NCI-H524 treated with DMSO at 0.1 percent for 48 hours (cell line): ENCODE measurements at regions not wholly inside any gene's neighbourhood (a gene's known extent, or its start where the extent isn't known, plus 50 kb on each side); places are given as distances from the start of the nearest gene placed in this dataset.
"Not testable (repeated sequence)": the region's sequence is repeated elsewhere in the genome, so short reads cannot be mapped to it uniquely, and the experiment has no call there.

ENCODE experiments used
- DNase-seq: peaks from one replicate; lab custom pipeline; 2025; lab: John Stamatoyannopoulos, UW

- no peak for DNase-seq
These were observed 60.3 kb downstream of the CHRD start for GRCh38 chr3:184440151-184440550.

DNA sequence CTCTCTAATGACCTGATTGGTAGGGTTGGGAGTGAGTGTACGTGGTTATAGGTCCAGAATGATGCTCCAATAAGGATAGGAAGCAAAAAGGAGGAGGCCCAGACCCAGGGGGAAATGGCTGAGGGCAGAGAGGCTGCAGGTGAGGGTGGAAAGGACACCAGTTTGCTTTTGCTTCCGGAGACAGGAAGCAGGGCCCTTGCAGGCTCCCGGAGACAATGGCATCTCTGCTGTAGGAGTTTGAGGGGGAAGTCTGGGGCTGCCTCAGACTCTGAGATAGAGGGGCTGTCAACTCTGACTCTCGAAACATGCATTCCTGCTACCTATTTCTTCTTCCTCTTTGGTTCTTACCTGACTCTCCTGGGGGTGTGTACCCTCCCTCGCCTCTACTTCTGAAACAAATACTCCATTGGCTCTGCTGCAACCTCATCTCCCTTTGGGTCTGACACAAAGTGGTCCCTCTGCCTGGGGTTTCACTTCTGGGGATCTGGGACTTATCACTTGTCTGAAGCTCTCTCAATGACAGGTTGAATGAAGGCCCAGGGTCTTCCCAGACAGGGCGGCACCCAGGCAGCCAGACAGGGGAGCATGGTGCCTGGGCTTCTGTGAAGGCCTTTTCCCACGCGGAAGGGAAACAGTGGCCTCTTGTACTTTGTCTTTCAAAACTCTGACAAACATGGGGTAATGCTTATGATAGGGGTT is 61.5 kb downstream of the CHRD start:
- no peak for DNase-seq

DNA sequence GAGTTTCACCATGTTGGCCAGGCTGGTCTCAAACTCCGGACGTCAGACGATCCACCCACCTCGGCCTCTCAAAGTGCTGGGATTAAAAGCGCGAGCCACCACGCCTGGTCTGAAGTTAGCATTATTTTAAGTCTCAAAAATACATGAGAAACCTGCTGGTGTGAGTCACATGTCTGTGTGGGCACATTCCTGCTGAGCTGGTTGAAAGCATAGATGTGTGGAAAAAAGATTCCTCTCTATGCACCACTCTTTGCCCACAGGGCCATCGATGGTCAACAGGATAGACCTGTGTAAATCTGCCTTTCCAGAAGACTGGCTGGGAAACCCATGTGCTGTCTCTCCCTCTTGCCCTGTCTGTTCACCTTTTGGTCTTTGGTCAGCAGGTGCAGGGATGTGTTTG is 63.5 kb downstream of the CHRD start:
- DNase-seq, result no peak

- DNase-seq, result no peak
These were observed 64.0 kb downstream of the CHRD start for GRCh38 chr3:184443831-184444230.

GRCh38 chr3:184448321-184449160 is 68.7 kb downstream of the CHRD start:
- no peak for DNase-seq

DNA sequence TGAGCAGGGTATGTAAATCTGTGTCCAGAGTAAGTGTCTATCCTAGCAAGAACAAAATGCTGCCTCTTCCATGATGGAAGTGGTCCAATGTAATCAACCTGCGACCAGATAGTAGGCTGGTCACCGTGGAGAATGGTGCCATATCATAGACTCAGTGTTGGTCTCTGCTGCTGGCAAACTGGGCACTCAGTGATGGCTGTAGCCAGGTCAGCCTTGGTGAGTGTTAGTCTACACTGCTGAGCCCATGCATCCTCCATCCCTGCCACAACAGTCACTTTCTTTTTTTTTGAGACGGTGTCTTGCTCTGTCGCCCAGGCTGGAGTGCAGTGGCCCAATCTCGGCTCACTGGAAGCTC is 69.3 kb downstream of the CHRD start:
- no peak for DNase-seq

- no peak for DNase-seq
These were observed 70.7 kb downstream of the CHRD start for GRCh38 chr3:184450547-184450946.

DNA sequence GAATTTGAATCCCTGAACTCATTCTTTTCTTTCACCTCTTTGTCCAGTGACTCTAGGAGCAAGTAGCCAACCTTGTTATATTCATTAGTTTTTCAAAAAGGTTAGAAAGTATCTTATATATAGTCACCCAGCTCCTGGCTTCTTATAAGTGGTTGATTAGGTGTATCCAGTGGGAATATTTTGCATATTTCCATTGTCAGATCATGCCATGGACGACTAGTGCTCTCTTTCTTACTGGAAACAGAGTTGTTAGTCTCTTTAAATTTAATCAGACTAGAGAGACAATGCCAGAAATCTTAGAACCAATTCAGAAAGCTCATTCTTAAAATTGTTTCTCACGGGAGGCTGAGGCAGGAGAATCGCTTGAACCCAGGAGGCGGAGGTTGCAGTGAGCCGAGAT is 73.4 kb downstream of the CHRD start:
- DNase-seq, result no peak

- no peak for DNase-seq
These were observed 76.1 kb downstream of the CHRD start for GRCh38 chr3:184455991-184456390.

GRCh38 chr3:184456476-184456875 is 76.6 kb downstream of the CHRD start:
- DNase-seq, result no peak

DNA sequence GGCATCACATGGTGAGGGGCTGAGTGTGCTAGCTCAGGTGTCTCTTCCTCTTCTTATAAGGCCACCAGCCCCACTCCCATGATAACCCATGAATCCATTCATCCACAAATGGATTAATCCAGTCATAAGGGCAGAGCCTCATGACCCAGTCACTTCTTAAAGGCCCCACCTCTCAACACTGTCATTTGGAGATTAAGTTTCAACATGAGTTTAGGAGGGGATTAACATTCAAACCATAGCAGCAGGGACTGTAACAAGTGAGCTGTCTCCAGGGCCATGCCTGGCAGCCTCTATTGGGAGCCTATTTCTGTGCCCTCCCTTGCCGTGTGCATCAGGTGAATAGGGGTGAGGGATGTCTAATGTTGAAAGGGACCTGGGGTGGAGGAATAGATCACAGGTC is 77.5 kb downstream of the CHRD start:
- DNase-seq, result peak; percentile 47

DNA sequence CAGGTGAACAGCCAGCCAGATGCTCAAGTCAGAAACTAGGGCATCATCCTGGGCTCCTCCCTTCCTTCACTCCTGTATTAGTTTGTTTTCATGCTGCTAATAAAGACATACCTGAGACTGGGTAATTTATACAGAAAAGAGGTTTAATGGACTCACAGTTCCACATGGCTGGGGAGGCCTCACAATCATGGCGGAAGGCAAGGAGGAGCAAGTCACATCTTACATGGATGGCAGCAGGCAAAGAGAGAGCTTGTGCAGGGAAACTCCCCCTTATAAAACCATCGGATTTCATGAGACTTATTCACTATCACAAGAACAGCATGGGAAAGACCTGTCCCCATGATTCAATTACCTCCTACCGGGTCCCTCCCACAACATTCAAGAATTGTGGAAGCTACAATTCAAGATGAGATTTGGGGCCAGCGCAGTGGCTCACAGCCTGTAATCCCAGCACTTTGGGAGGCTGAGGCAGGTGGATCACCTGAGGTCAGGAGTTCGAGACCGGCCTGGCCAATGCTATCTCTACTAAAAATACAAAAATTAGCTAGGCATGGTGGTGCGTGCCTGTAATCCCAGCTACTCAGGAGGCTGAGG is 78.0 kb downstream of the CHRD start:
- not testable (repeated sequence) for DNase-seq

GRCh38 chr3:184459355-184459754 is 79.5 kb downstream of the CHRD start:
- no peak for DNase-seq

DNA sequence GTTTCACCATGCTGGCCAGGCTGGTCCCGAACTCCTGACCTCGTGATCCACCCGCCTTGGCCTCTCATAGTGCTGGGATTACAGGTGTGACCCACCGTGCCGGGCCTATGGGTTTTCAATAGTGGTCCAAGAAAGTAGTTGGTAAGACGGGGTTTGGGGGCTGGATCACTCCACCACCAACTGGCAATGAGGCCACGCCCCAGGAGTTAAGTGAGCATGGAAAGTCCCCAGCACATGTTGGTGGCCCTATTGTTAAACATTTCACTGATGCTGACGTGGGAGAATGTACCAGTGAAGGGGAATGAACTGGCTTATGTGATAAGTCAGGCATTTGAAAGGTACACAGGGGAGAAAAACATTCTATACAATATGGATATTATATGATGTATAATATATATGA is 80.4 kb downstream of the CHRD start:
- no peak for DNase-seq

DNA sequence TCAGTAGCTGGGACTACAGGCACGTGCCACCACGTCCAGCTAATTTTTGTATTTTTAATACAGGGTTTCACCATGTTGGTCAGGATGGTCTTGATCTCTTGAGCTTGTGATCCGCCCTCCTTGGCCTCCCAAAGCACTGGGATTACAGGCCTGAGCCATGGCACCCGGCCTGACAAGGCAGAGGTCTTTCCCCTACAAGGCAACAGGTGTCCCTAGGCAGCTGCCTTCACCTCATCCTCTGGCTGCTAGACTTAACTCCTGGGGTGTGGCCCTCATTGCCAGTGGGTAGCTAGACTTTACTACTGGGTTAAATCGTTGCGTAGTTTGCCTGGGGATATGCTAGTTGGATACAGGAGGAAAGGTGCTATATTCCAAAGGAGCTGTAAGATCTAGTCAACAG is 81.4 kb downstream of the CHRD start:
- no peak for DNase-seq

DNA sequence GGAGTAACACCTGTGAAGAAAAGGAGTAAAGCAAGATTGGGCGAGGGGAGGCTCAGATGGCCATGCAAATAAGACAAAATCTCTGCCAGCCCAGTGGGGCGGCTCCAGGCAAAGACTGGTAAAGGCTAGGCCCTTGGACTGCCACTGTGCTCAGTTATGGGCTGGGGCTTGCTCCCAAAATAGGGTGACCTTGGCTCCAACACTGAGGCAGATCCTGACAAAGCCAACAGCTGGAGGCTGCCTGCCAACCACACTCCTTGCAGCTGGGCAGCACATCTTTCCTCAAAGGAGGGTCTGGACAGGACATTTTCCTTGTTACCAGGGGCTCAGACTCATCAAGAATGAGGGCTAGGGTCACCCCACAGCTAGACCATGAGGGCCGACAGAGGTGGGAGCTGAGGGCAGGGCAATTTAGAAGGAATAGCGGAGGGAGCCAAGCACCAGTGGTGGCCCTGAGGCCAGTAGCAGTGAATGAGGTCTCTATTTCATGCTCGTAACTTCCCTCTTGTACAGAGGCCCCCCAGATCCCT is 86.1 kb downstream of the CHRD start:
- no peak for DNase-seq

- no peak for DNase-seq
These were observed 86.6 kb downstream of the CHRD start for GRCh38 chr3:184466413-184466960.

DNA sequence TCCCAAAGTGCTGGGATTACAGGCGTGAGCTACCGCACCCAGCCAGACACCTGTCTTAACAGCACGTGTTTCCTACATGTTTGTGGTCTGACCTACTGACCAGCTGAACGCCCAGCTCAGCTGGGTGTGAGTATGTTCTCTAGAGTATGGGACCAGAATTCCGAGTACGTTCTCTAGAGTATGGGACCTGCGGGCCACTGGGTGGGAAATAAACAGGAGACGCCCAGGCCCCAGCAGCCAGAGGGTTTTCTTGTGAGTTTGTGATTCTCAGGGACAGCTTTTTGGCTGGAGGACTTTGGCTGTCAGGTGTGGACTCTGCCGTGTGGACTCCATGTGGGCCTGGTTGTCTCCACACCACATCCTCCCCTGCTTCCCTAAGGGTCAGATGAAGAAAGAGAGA is 87.3 kb downstream of the CHRD start:
- DNase-seq, result no peak

DNA sequence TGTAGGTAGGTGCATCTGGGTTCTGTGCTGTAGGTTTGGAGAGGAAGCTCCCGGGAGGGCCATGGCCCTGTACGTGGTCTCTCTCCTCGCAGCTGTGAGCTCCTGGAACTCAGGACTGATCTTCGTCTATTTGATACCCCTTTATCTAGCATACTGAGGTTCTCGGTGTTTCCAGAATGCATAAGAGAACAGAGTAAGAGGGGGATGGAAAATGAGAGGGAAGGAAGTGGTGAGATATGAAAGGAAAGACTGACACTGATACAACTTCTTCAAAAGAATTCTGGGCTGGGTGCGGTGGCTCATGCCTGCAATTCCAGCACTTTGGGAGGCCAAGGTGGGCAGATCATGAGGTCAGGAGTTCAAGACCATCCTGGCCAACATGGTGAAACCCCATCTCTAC is 90.7 kb downstream of the CHRD start:
- DNase-seq, result no peak

DNA sequence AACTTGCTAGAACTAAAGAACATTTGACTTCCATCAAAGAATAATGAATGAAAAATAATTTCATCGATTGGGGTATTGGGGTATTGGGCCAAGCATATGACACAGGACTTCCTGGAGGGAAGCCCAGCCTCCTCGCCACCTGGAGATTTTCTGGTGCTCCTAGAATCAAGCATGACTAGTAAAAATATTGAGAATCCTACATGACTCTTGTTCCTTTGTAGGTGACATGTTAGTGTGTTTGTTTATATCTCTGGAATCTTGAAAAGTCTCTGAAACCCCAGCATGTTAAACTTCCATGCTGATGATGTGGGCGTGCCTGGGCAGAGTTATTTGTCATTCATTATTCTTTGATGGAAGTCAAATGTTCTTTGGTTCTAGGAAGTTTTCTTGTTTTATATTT is 90.1 kb upstream of the EPHB3 start:
- DNase-seq, result no peak

GRCh38 chr3:184472723-184473428 is 88.7 kb upstream of the EPHB3 start:
- DNase-seq, result no peak

- DNase-seq, result no peak
These were observed 86.7 kb upstream of the EPHB3 start for GRCh38 chr3:184474897-184475296.
